Neural crest cell (in vitro differentiated cells): ENCODE measurements at regions not wholly inside any gene's neighbourhood (a gene's known extent, or its start where the extent isn't known, plus 50 kb on each side); places are given as distances from the start of the nearest gene placed in this dataset.

ENCODE experiments used
- DNase-seq: peaks from one replicate; pipeline ENCODE4 v3.0.0; 2021; ENCODE audit warnings: low read depth, mixed read lengths, low spot score
- H3K27ac Mint-ChIP-seq: one replicate; pipeline ENCODE4 v1.8.0; 2021; ENCODE audit warnings: mild to moderate bottlenecking, mixed read lengths; ENCODE audit not compliant: unreplicated experiment
- H3K27me3 Mint-ChIP-seq: 2 replicates; pipeline ENCODE4 v1.8.0; 2021; ENCODE audit warnings: low read depth, mild to moderate bottlenecking, mixed read lengths
- H3K36me3 Mint-ChIP-seq: 2 replicates; pipeline ENCODE4 v1.8.0; 2021; ENCODE audit warnings: low read depth, mild to moderate bottlenecking, mixed read lengths
- H3K4me1 Mint-ChIP-seq: 2 replicates; pipeline ENCODE4 v1.8.0; 2021; ENCODE audit warnings: mixed read lengths
- H3K4me3 Mint-ChIP-seq: one replicate; pipeline ENCODE4 v1.8.0; 2021; ENCODE audit warnings: mild to moderate bottlenecking, mixed read lengths
- H3K9me3 Mint-ChIP-seq: 2 replicates; pipeline ENCODE4 v1.8.0; 2021; ENCODE audit warnings: mixed read lengths
- CTCF ChIP-seq: fragments of 200-600 bp; sonication (generic); conservative IDR thresholded peaks from 2 replicates; pipeline ENCODE4 v1.5.0; 2021; ENCODE audit warnings: antibody characterized with exemption, mild to moderate bottlenecking

GRCh38 chr11:92791886-92792285, 177.6 kb upstream of the MTNR1B start:
- DNase-seq, result no peak
- Mint-ChIP-seq H3K27me3 (no peaks in the 10 kb centered on the region), H3K9me3 (no peaks in the 10 kb centered on the region), H3K27ac (no peak overlapping the region), H3K4me1 (peaks cover 22% of the 10 kb centered on the region), H3K4me3 (no peak overlapping the region), H3K36me3 (peaks cover 23% of the 10 kb centered on the region)
- TF ChIP-seq CTCF, result no peak

GRCh38 chr11:92793189-92793588, 176.3 kb upstream of the MTNR1B start:
- Mint-ChIP-seq H3K27ac (no peak overlapping the region), H3K27me3 (no peaks in the 10 kb centered on the region)

GRCh38 chr11:92794783-92795182, 174.7 kb upstream of the MTNR1B start:
- Mint-ChIP-seq H3K4me3 (no peak overlapping the region), H3K36me3 (peaks cover 37% of the 10 kb centered on the region), H3K27ac (no peak overlapping the region), H3K9me3 (peaks cover 8% of the 10 kb centered on the region), H3K27me3 (no peaks in the 10 kb centered on the region), H3K4me1 (peaks cover 22% of the 10 kb centered on the region)
- DNase-seq, result no peak
- no peak for TF ChIP-seq CTCF

More at GRCh38 chr11:92793189-92793588, 176.3 kb upstream of the MTNR1B start:
- DNase-seq, result no peak
- Mint-ChIP-seq H3K36me3 (peaks cover 29% of the 10 kb centered on the region), H3K4me1 (peaks cover 22% of the 10 kb centered on the region), H3K4me3 (no peak overlapping the region), H3K9me3 (peaks cover 3% of the 10 kb centered on the region)
- TF ChIP-seq CTCF, result no peak

GRCh38 chr11:92796744-92797143, 172.7 kb upstream of the MTNR1B start:
- Mint-ChIP-seq H3K4me1 (peaks cover 27% of the 10 kb centered on the region), H3K9me3 (peaks cover 8% of the 10 kb centered on the region), H3K27ac (no peak overlapping the region), H3K4me3 (no peak overlapping the region), H3K36me3 (peaks cover 32% of the 10 kb centered on the region), H3K27me3 (no peaks in the 10 kb centered on the region)
- no peak for DNase-seq
- no peak for TF ChIP-seq CTCF

GRCh38 chr11:92797874-92798273, 171.6 kb upstream of the MTNR1B start:
- H3K27me3 Mint-ChIP-seq, result no peaks in the 10 kb centered on the region

More at GRCh38 chr11:92797874-92798273, 171.6 kb upstream of the MTNR1B start:
- Mint-ChIP-seq H3K27ac (no peak overlapping the region), H3K4me3 (no peak overlapping the region), H3K9me3 (peaks cover 8% of the 10 kb centered on the region), H3K4me1 (peaks cover 26% of the 10 kb centered on the region), H3K36me3 (peaks cover 24% of the 10 kb centered on the region)
- no peak for DNase-seq
- no peak for TF ChIP-seq CTCF
